ENCODE measurements at regions not wholly inside any gene's neighbourhood (a gene's known extent, or its start where the extent isn't known, plus 50 kb on each side); places are given as distances from the start of the nearest gene placed in this dataset.

DNA sequence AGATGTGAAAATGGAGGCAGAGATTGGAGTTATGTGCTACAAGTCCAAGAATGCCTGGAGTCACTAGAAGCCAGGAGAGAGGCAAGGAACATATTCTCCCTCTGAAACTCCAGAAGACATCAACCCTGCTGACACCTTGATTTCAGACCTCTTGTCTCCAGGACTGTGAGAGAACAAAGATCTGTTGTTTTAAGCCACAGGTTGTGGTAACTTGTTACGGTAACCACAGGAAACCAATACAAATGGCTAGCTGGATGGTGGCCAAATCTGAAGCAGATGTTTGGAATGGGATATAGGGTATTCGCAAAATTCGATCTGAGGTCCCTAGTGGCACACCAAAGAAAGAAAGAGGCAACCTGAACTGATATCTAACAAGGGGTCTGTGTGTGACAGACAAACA, 129.0 kb downstream of the HERPUD2 start:
- Mint-ChIP-seq H3K27ac (ENCODE audit: unreplicated experiment) (no peak overlapping the region), H3K36me3 (ENCODE audit: low read depth, unreplicated experiment) (no peaks in the 10 kb centered on the region), H3K27me3 (ENCODE audit: unreplicated experiment) (no peaks in the 10 kb centered on the region), H3K4me1 (ENCODE audit: unreplicated experiment) (peaks cover 2% of the 10 kb centered on the region), H3K4me3 (ENCODE audit: unreplicated experiment) (no peak overlapping the region), H3K9me3 (ENCODE audit: unreplicated experiment) (no peaks in the 10 kb centered on the region)
- no peak for DNase-seq (ENCODE audit: low spot score)
- TF ChIP-seq, protein P1, sequence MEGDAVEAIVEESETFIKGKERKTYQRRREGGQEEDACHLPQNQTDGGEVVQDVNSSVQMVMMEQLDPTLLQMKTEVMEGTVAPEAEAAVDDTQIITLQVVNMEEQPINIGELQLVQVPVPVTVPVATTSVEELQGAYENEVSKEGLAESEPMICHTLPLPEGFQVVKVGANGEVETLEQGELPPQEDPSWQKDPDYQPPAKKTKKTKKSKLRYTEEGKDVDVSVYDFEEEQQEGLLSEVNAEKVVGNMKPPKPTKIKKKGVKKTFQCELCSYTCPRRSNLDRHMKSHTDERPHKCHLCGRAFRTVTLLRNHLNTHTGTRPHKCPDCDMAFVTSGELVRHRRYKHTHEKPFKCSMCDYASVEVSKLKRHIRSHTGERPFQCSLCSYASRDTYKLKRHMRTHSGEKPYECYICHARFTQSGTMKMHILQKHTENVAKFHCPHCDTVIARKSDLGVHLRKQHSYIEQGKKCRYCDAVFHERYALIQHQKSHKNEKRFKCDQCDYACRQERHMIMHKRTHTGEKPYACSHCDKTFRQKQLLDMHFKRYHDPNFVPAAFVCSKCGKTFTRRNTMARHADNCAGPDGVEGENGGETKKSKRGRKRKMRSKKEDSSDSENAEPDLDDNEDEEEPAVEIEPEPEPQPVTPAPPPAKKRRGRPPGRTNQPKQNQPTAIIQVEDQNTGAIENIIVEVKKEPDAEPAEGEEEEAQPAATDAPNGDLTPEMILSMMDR (IDR thresholded peaks at IDR 0.05; ENCODE audit: unreplicated experiment): no peak

DNA sequence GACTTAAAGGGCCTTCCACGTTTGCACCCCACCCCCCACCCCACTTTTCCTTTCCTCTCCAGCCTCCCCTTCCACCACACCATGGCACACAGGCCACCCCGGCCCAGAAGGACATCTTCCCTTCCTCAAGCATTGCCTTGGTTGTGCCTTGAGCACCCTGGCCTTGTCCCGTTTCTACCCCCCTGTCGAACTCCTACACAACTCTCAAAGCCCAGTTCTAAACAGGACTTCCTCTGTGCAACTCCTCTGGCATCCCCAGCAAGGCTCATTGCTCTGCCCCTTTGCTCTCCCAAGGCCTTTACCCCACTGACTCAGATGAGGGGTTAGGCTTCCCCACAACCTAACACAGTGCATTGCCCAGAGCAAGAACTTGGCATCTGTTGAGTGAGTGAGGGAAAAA, 136.1 kb downstream of the HERPUD2 start:
- no peak overlapping the region for H3K27ac Mint-ChIP-seq (ENCODE audit: unreplicated experiment)

DNA sequence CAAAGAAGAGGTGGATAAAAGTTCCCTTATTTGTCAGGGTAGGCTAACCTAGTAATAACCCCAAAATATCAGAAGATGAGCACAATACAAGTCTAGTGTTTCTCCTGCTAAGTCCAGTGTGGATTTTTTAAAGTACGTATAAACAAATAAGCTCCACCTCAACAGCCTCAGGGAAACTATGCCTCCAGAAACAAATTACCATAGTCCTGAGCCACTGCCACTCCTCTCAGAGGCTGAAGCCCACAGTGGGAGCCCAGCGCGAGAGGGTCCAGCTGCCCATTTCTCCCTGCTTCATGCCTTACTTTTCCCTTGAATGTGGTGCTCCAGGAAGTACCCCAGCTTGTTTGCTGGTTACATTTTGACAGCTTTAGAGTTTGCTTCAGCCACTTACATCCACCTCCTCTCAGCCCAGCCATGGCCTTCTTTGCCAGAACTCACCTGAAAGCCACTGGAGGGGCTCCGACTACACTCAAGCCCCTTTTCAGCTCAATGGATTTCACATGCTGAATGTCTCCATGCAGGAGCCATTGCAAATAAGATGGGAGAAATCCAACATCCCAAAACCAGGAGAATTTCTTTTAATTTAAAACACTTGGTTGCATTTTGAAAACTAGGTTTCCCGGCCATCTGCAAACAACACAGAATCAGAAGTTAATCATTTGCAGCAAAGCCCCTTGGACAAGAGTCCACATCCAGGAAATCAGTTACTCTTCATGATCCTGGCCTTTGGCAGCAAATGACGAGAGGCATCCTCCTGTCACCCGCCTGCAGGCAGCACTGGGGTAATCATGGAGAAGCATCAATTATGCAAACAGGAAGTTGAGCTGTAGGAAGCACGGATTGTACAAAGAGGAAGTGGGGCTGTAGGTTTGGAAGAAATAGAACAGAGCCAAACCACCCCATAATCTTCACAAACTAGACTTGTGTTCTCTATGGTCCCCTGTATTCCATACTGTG, 138.1 kb downstream of the HERPUD2 start:
- Mint-ChIP-seq H3K27ac (ENCODE audit: unreplicated experiment) (no peak overlapping the region), H3K36me3 (ENCODE audit: low read depth, unreplicated experiment) (no peaks in the 10 kb centered on the region), H3K4me3 (ENCODE audit: unreplicated experiment) (no peak overlapping the region), H3K9me3 (ENCODE audit: unreplicated experiment) (no peaks in the 10 kb centered on the region), H3K27me3 (ENCODE audit: unreplicated experiment) (no peaks in the 10 kb centered on the region), H3K4me1 (ENCODE audit: unreplicated experiment) (peaks cover 10% of the 10 kb centered on the region)
- TF ChIP-seq, protein P1 (IDR thresholded peaks at IDR 0.05; ENCODE audit: unreplicated experiment): no peak
- DNase-seq (ENCODE audit: low spot score): no peak

More for the DNA sequence above, 136.1 kb downstream of the HERPUD2 start:
- no peak for DNase-seq (ENCODE audit: low spot score)
- Mint-ChIP-seq H3K36me3 (ENCODE audit: low read depth, unreplicated experiment) (no peaks in the 10 kb centered on the region), H3K4me3 (ENCODE audit: unreplicated experiment) (no peak overlapping the region), H3K9me3 (ENCODE audit: unreplicated experiment) (no peaks in the 10 kb centered on the region), H3K27me3 (ENCODE audit: unreplicated experiment) (no peaks in the 10 kb centered on the region), H3K4me1 (ENCODE audit: unreplicated experiment) (peaks cover 10% of the 10 kb centered on the region)
- TF ChIP-seq, protein P1 (IDR thresholded peaks at IDR 0.05; ENCODE audit: unreplicated experiment): no peak

DNA sequence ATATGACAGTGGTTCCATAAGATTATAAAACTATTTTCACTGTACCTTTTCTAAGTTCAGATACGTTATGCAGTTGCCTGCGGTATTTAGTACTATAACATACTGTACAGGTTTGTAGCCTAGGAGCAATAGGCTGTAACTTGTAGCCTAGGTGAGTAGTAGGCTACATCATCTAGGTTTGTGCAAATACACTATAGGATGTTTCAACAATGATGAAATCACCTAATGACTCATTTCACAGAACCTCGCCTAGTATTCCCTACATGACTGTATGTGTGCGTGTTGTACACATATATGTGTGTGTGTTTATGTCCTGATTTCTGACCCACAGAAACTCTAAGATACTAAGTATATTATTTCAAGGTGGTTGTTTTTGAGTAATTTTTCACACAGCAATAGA, 139.0 kb downstream of the HERPUD2 start:
- Mint-ChIP-seq H3K9me3 (ENCODE audit: unreplicated experiment) (no peaks in the 10 kb centered on the region), H3K4me1 (ENCODE audit: unreplicated experiment) (peaks cover 10% of the 10 kb centered on the region), H3K4me3 (ENCODE audit: unreplicated experiment) (no peak overlapping the region), H3K36me3 (ENCODE audit: low read depth, unreplicated experiment) (no peaks in the 10 kb centered on the region), H3K27ac (ENCODE audit: unreplicated experiment) (no peak overlapping the region), H3K27me3 (ENCODE audit: unreplicated experiment) (no peaks in the 10 kb centered on the region)
- TF ChIP-seq, protein P1 (IDR thresholded peaks at IDR 0.05; ENCODE audit: unreplicated experiment): no peak
- DNase-seq (ENCODE audit: low spot score): no peak

DNA sequence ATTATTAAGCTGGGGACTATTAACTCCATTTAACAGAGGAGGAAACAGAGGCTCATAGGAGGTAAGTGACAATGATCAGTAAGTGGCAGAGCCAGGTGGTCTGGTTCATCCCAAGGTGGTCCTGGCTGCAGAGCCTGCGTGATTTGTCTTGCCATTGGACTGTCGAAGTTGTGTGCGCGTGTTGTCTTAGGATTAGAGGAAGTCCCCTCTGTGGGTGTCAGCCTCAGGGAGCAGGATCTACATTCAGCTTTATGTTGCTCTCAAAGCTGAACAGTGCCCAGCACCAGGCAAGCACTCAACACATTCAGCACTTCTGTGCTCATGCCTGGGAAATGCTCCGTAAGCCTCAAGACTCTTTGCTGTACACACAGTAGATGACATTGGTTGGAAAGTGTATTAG, 139.5 kb downstream of the HERPUD2 start:
- no peak overlapping the region for H3K27ac Mint-ChIP-seq (ENCODE audit: unreplicated experiment)
- no peak overlapping the region for H3K4me3 Mint-ChIP-seq (ENCODE audit: unreplicated experiment)
- no peaks in the 10 kb centered on the region for H3K9me3 Mint-ChIP-seq (ENCODE audit: unreplicated experiment)
- H3K4me1 Mint-ChIP-seq (ENCODE audit: unreplicated experiment): peaks cover 10% of the 10 kb centered on the region
- no peak for DNase-seq (ENCODE audit: low spot score)
- no peaks in the 10 kb centered on the region for H3K36me3 Mint-ChIP-seq (ENCODE audit: low read depth, unreplicated experiment)
- no peaks in the 10 kb centered on the region for H3K27me3 Mint-ChIP-seq (ENCODE audit: unreplicated experiment)
- TF ChIP-seq, protein P1 (IDR thresholded peaks at IDR 0.05; ENCODE audit: unreplicated experiment): no peak

Measured in endothelial cell (in vitro differentiated cells).